Tibial artery (tissue), 4 donors: ENCODE measurements at regions not wholly inside any gene's neighbourhood (a gene's known extent, or its start where the extent isn't known, plus 50 kb on each side); places are given as distances from the start of the nearest gene placed in this dataset.

Experiments used
- DNase-seq, 2 donors: peaks; one replicate each; pipeline ENCODE4 v3.0.0-alpha.2; 2019
- H3K27ac ChIP-seq, 2 donors: fragments of 200-600 bp; sonication (generic) in 1 of 2; 1 replicate in 1 of 2; 2 replicates in 1 of 2; pipeline ENCODE4 v1.5.1; 2018 to 2019; ENCODE audit warnings: mild to moderate bottlenecking in 1 of 2
- H3K27me3 ChIP-seq, 2 donors: fragments of 200-600 bp; sonication (generic) in 1 of 2; one replicate each; pipeline versions ENCODE4 v1.5.1 to v1.6.0; 2016 to 2019
- H3K36me3 ChIP-seq, 3 donors: fragments of 200-600 bp; sonication (generic) in 2 of 3; one replicate each; pipeline ENCODE4 v1.5.1; 2016 to 2019; ENCODE audit warnings: mild to moderate bottlenecking in 2 of 3
- H3K4me1 ChIP-seq, 4 donors: fragments of 200-600 bp; sonication (generic) in 2 of 4; 1 replicate in 3 of 4; 2 replicates in 1 of 4; pipeline ENCODE4 v1.5.1; 2016 to 2019
- H3K4me3 ChIP-seq, 2 donors: fragments of 200-600 bp; sonication (generic) in 1 of 2; 1 replicate in 1 of 2; 2 replicates in 1 of 2; pipeline ENCODE4 v1.5.1; 2018 to 2019; ENCODE audit warnings: mild to moderate bottlenecking in 2 of 2
- H3K9me3 ChIP-seq, 3 donors: fragments of 200-600 bp; sonication (generic) in 1 of 3; one replicate each; pipeline ENCODE4 v1.5.1; 2016 to 2019
- intact Hi-C: fragments of 100-400 bp; cut with DNase I; formaldehyde crosslinking; loops from one replicate; pipeline ENCODE4 v1.15.0; 2023; ENCODE audit warnings: low total_unique reads
- TF ChIP-seq, protein P1 (sequence below), 2 experiments: fragments of 200-600 bp in 1 of 2; fragments of 450-650 bp in 1 of 2; IDR thresholded peaks; one replicate each; pipeline ENCODE4 v1.5.1; 2017 to 2019; ENCODE audit warnings: antibody characterized with exemption in 2 of 2, mild to moderate bottlenecking in 1 of 2, moderate library complexity in 1 of 2

DNA sequence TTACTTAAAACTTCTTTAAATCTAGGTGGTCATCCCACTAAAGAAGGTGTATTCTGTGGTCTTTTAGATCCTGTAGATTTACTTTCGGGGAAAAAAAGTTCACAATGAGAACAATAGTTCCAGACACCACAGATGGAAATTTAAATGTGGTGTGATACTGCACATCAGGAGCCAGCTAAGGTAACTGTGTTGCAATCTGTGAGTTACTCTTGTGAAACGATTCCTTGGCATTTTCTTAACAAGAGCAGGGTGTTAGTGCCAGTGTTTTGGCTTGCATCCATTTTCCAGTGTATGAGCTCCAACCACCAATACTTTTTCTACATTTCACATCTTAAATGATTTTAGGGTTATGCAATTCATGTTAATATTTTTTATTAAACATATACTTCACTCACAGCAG, 674.5 kb downstream of the CETN3 start:
- intact Hi-C loops, result no loop called here
- no peak for DNase-seq
- TF ChIP-seq, protein P1, sequence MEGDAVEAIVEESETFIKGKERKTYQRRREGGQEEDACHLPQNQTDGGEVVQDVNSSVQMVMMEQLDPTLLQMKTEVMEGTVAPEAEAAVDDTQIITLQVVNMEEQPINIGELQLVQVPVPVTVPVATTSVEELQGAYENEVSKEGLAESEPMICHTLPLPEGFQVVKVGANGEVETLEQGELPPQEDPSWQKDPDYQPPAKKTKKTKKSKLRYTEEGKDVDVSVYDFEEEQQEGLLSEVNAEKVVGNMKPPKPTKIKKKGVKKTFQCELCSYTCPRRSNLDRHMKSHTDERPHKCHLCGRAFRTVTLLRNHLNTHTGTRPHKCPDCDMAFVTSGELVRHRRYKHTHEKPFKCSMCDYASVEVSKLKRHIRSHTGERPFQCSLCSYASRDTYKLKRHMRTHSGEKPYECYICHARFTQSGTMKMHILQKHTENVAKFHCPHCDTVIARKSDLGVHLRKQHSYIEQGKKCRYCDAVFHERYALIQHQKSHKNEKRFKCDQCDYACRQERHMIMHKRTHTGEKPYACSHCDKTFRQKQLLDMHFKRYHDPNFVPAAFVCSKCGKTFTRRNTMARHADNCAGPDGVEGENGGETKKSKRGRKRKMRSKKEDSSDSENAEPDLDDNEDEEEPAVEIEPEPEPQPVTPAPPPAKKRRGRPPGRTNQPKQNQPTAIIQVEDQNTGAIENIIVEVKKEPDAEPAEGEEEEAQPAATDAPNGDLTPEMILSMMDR (IDR thresholded peaks at IDR 0.05), result no peak
- Histone ChIP-seq H3K4me1 (peaks cover 0 to 14% (median 0%) of the 10 kb centered on the region in 4 donors), H3K36me3 (no peaks in the 10 kb centered on the region), H3K9me3 (no peaks in the 10 kb centered on the region), H3K4me3 (no peak overlapping the region), H3K27ac (no peak overlapping the region), H3K27me3 (no peaks in the 10 kb centered on the region)

DNA sequence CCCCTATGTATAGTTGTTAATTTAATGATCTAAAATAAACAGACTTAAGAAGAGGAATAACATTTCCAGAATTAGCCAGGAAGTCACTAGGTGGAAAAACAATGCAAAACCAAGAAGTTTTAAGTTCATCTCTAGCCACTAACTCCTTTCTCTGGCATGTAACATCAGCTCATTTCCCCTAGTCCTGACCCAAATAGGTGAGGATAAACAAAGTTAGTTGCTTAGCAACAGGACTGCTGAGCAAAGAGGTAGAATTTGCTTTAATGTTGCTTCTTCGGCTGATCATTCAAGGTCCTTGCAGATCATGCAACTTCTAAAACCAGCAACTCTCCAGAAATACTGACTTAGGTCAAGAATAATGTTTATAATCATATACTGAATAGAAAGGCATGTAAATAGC, 675.8 kb downstream of the CETN3 start:
- H3K36me3 ChIP-seq, result no peaks in the 10 kb centered on the region
- no peak overlapping the region for H3K27ac ChIP-seq
- intact Hi-C loops, result no loop called here
- TF ChIP-seq, protein P1 (IDR thresholded peaks at IDR 0.05), result no peak
- no peaks in the 10 kb centered on the region for H3K27me3 ChIP-seq
- peaks cover 0 to 24% (median 2%) of the 10 kb centered on the region in 4 donors for H3K4me1 ChIP-seq
- no peaks in the 10 kb centered on the region for H3K9me3 ChIP-seq
- no peak overlapping the region for H3K4me3 ChIP-seq
- no peak for DNase-seq

DNA sequence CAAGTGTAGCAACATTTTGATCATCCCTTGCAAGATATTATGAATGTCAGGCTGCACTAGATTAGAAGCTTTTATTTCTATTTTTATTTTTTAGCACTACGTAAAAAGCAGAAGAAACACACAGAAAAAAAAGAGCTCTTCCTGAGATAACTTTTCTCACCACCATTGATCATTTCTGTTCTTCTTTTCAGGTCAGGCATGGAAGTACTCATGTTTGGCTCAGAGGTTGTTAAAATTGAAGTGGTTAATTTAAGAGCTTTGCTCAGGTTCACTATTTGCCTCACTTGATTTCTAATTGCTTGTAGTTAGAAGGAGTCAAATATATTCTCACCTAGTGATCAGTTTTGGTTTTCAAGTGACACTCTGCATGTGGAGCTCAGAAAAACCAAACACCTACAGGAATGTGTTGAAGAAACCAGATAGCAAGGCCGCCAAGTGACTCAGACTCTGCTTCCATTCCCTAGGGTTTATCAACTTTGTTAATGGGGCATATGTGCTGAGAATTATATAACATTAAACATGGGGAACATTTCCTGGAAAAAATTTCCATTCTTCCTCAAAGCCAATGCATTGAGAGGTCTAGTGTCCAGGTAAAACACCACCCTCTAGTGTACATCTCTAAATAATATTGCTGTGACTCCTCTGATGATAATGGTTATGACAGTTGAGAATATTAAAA, 679.8 kb downstream of the CETN3 start:
- TF ChIP-seq, protein P1 (IDR thresholded peaks at IDR 0.05), result no peak
- no peak for DNase-seq
- Histone ChIP-seq H3K9me3 (no peaks in the 10 kb centered on the region), H3K4me1 (peaks cover 0 to 26% (median 2%) of the 10 kb centered on the region in 4 donors), H3K27ac (no peak overlapping the region), H3K27me3 (no peaks in the 10 kb centered on the region), H3K36me3 (no peaks in the 10 kb centered on the region), H3K4me3 (no peak overlapping the region)
- intact Hi-C loops, result no loop called here

DNA sequence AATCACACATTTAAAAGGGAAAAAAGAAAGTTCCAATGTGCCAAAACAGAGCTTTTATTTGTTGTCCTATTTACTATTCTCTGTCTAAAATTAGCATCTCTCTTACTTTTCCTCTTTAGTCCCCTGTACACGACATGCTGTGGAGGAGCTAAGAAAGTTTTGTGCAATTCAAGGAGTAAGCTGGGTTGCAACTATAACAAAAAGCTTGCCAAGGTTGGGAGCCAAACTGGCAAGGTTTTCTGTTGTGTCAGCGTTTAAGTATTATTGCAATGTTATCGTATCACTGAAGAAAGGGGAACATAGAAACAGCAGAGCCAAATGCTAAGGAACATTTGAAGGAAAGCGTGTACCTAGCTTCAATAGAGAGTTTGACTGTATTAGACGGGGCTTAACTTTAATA, 680.8 kb downstream of the CETN3 start:
- Histone ChIP-seq H3K9me3 (no peaks in the 10 kb centered on the region), H3K27me3 (no peaks in the 10 kb centered on the region), H3K27ac (peak overlapping the region in 1 of 2 donors; percentile 8), H3K36me3 (no peaks in the 10 kb centered on the region), H3K4me3 (no peak overlapping the region), H3K4me1 (peaks cover 0 to 21% (median 2%) of the 10 kb centered on the region in 4 donors)
- intact Hi-C loops, result no loop called here
- DNase-seq, result peak; percentile 70 to 83
- TF ChIP-seq, protein P1 (IDR thresholded peaks at IDR 0.05), result no peak

DNA sequence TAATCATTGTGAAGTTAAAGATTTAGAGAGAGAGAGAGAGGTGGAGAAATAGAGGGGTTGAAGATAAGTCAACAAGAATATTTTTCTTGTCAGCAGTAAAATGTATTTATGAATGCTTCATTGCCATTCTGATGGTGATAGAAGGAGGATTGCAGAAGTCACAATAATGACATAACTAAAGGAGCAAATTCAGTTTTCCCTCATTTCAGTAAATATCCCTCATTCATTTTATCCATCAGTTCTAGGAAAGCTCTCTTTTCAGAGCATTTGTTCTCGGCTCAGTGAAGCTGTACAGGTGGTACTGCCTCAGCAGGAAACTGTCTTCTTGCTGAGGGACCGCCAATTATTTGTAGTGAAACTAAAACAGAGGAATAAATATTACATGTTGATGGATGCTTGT, 681.4 kb downstream of the CETN3 start:
- DNase-seq, result no peak
- TF ChIP-seq, protein P1 (IDR thresholded peaks at IDR 0.05), result no peak
- H3K36me3 ChIP-seq, result no peaks in the 10 kb centered on the region
- intact Hi-C loops, result no loop called here
- no peaks in the 10 kb centered on the region for H3K9me3 ChIP-seq
- peaks cover 0 to 20% (median 2%) of the 10 kb centered on the region in 4 donors for H3K4me1 ChIP-seq
- H3K4me3 ChIP-seq, result no peak overlapping the region
- H3K27ac ChIP-seq, result peak overlapping the region in 1 of 2 donors; percentile 8
- no peaks in the 10 kb centered on the region for H3K27me3 ChIP-seq
